H9 (cell line): ENCODE measurements at regions not wholly inside any gene's neighbourhood (a gene's known extent, or its start where the extent isn't known, plus 50 kb on each side); places are given as distances from the start of the nearest gene placed in this dataset.

Source experiments
- DNase-seq: peaks from one replicate; pipeline ENCODE4 v3.0.0-alpha.2; 2017
- H2AFZ ChIP-seq: one replicate; pipeline ENCODE4 v1.6.1; 2013; ENCODE audit warnings: mild to moderate bottlenecking, low read length, control low read depth, moderate library complexity
- H2AK5ac ChIP-seq: 2 replicates; pipeline ENCODE4 v1.6.1; 2013; ENCODE audit warnings: low read length, control low read depth, mixed read lengths; ENCODE audit not compliant: insufficient read length
- H2BK120ac ChIP-seq: one replicate; pipeline ENCODE4 v1.6.1; 2013; ENCODE audit warnings: low read depth, mild to moderate bottlenecking, low read length, control low read depth, inconsistent platforms; ENCODE audit not compliant: poor library complexity, severe bottlenecking
- H2BK12ac ChIP-seq: 2 replicates; pipeline ENCODE4 v1.6.1; 2013; ENCODE audit warnings: low read length, control low read depth, mixed read lengths, low read depth; ENCODE audit not compliant: insufficient read length
- H2BK15ac ChIP-seq: 2 replicates; pipeline ENCODE4 v1.6.1; 2013; ENCODE audit warnings: low read depth, low read length, control low read depth
- H2BK20ac ChIP-seq: one replicate; pipeline ENCODE4 v1.6.1; 2013; ENCODE audit warnings: low read depth, mild to moderate bottlenecking, low read length, control low read depth, inconsistent platforms; ENCODE audit not compliant: poor library complexity, severe bottlenecking
- H2BK5ac ChIP-seq: 2 replicates; pipeline ENCODE4 v1.6.1; 2013; ENCODE audit warnings: low read length, control low read depth, mixed read lengths; ENCODE audit not compliant: insufficient read length
- H3K14ac ChIP-seq: 2 replicates; pipeline ENCODE4 v1.6.1; 2013; ENCODE audit warnings: low read length, control low read depth; ENCODE audit not compliant: insufficient read depth
- H3K18ac ChIP-seq: 2 replicates; pipeline ENCODE4 v1.6.1; 2013; ENCODE audit warnings: low read depth, mild to moderate bottlenecking, mixed read lengths, low read length, control low read depth; ENCODE audit not compliant: insufficient read length
- H3K23ac ChIP-seq: 2 replicates; pipeline ENCODE4 v1.6.1; 2013; ENCODE audit warnings: low read length, control low read depth, mixed read lengths, low read depth; ENCODE audit not compliant: insufficient read length
- H3K23me2 ChIP-seq: 2 replicates; pipeline ENCODE4 v1.6.1; 2013; ENCODE audit warnings: low read depth, mild to moderate bottlenecking, mixed read lengths, low read length, control low read depth; ENCODE audit not compliant: insufficient read length, poor library complexity, severe bottlenecking
- H3K27ac ChIP-seq: 2 replicates; pipeline ENCODE4 v1.5.1; 2013; ENCODE audit warnings: low read length, control low read depth, mixed read lengths, low read depth; ENCODE audit not compliant: insufficient read length
- H3K27me3 ChIP-seq: 2 replicates; pipeline ENCODE4 v1.6.1; 2013; ENCODE audit warnings: low read length, control low read depth, inconsistent platforms; ENCODE audit not compliant: insufficient read depth
- H3K4ac ChIP-seq: 2 replicates; pipeline ENCODE4 v1.6.1; 2013; ENCODE audit warnings: low read depth, mild to moderate bottlenecking, control low read depth, inconsistent platforms, low read length, moderate library complexity
- H3K4me1 ChIP-seq: 2 replicates; pipeline ENCODE4 v1.6.1; 2013; ENCODE audit warnings: low read length, control low read depth, inconsistent platforms; ENCODE audit not compliant: insufficient read depth
- H3K4me2 ChIP-seq: 2 replicates; pipeline ENCODE4 v1.6.1; 2013; ENCODE audit warnings: low read length, control low read depth, mixed read lengths; ENCODE audit not compliant: insufficient read length, insufficient read depth
- H3K56ac ChIP-seq: 2 replicates; pipeline ENCODE4 v1.6.1; 2013; ENCODE audit warnings: low read depth, mild to moderate bottlenecking, mixed read lengths, low read length, control low read depth; ENCODE audit not compliant: insufficient read length
- H3K79me1 ChIP-seq: 2 replicates; pipeline ENCODE4 v1.6.1; 2013; ENCODE audit warnings: low read depth, mild to moderate bottlenecking, moderate library complexity, low read length, control low read depth, inconsistent platforms; ENCODE audit not compliant: insufficient read depth, poor library complexity, severe bottlenecking
- H3K79me2 ChIP-seq: 2 replicates; pipeline ENCODE4 v1.6.1; 2013; ENCODE audit warnings: low read length, control low read depth, inconsistent platforms; ENCODE audit not compliant: insufficient read depth
- H3K9ac ChIP-seq: 2 replicates; pipeline ENCODE4 v1.6.1; 2013; ENCODE audit warnings: low read length, control low read depth, mixed read lengths; ENCODE audit not compliant: insufficient read length; ENCODE audit errors: extremely low read depth
- H3K9me3 ChIP-seq: one replicate; pipeline ENCODE4 v1.6.1; 2013; ENCODE audit warnings: low read depth, low read length, inconsistent platforms; ENCODE audit not compliant: control insufficient read depth
- H3T11ph ChIP-seq: one replicate; pipeline ENCODE4 v1.6.1; 2013; ENCODE audit warnings: mild to moderate bottlenecking, low read length, control low read depth, inconsistent platforms
- H4K20me1 ChIP-seq: one replicate; pipeline ENCODE4 v1.6.1; 2013; ENCODE audit not compliant: control insufficient read depth, insufficient read length, insufficient read depth
- H4K5ac ChIP-seq: 2 replicates; pipeline ENCODE4 v1.6.1; 2013; ENCODE audit warnings: low read depth, mild to moderate bottlenecking, mixed read lengths, low read length, control low read depth; ENCODE audit not compliant: insufficient read length
- H4K8ac ChIP-seq: replicated peaks from 2 replicates; pipeline ENCODE4 v1.6.1; 2013; ENCODE audit warnings: low read length, control low read depth, mixed read lengths, low read depth; ENCODE audit not compliant: insufficient read length
- H4K91ac ChIP-seq: 2 replicates; pipeline ENCODE4 v1.6.1; 2013; ENCODE audit warnings: low read depth, mild to moderate bottlenecking, moderate library complexity, mixed read lengths, low read length, control low read depth; ENCODE audit not compliant: insufficient read length
- H3K27ac Mint-ChIP-seq, 3 experiments: 2 replicates in 2 of 3; 3 replicates in 1 of 3; pipeline ENCODE4 v1.8.0; 2020 to 2021; ENCODE audit warnings: mixed read lengths in 3 of 3, mild to moderate bottlenecking in 1 of 3, moderate library complexity in 1 of 3
- H3K27me3 Mint-ChIP-seq: 2 replicates; pipeline ENCODE4 v1.8.0; 2021; ENCODE audit warnings: low read depth, mild to moderate bottlenecking, moderate library complexity, mixed read lengths
- H3K36me3 Mint-ChIP-seq, 3 experiments: 2 replicates in 2 of 3; 3 replicates in 1 of 3; pipeline ENCODE4 v1.8.0; 2020 to 2021; ENCODE audit warnings: low read depth in 3 of 3, mixed read lengths in 3 of 3; ENCODE audit not compliant: insufficient read depth in 1 of 3
- H3K4me1 Mint-ChIP-seq, 2 experiments: 2 replicates each; pipeline ENCODE4 v1.8.0; 2020; ENCODE audit warnings: mixed read lengths in 2 of 2
- H3K4me3 Mint-ChIP-seq, 2 experiments: 2 replicates in 1 of 2; 3 replicates in 1 of 2; pipeline ENCODE4 v1.8.0; 2020 to 2021; ENCODE audit warnings: mild to moderate bottlenecking in 2 of 2, mixed read lengths in 2 of 2, moderate library complexity in 1 of 2
- H3K9me3 Mint-ChIP-seq, 2 experiments: 2 replicates in 1 of 2; 3 replicates in 1 of 2; pipeline ENCODE4 v1.8.0; 2020; ENCODE audit warnings: mild to moderate bottlenecking in 2 of 2, mixed read lengths in 2 of 2, moderate library complexity in 1 of 2
- WGBS: extraction: QIAGEN DNeasy Blood & Tissue Kit; methylation state at CpG from one replicate; pipeline ENCODE4 v1.1.7; 2013; ENCODE audit warnings: missing lambda C conversion rate, low lambda C conversion rate, mixed read lengths; ENCODE audit not compliant: insufficient read length; ENCODE audit errors: extremely low coverage; 5-methylcytosine and 5-hydroxymethylcytosine counted together
- TF ChIP-seq, protein P1 (sequence below): fragments of 200-600 bp; sonication (generic); conservative IDR thresholded peaks from 3 replicates; pipeline ENCODE4 v1.8.0; 2021; ENCODE audit warnings: antibody characterized with exemption, mild to moderate bottlenecking

- DNase-seq = no peak
Observed at GRCh38 chr5:20615888-20616563, 628.0 kb upstream of the CDH18 start.

More at GRCh38 chr5:20615888-20616563, 628.0 kb upstream of the CDH18 start:
- Histone ChIP-seq H2BK20ac (no peak overlapping the region), H3K23ac (no peak overlapping the region), H2BK15ac (no peak overlapping the region), H3K4me2 (no peak overlapping the region), H4K20me1 (no peaks in the 10 kb centered on the region), H3K56ac (no peak overlapping the region), H3K9me3 (no peaks in the 10 kb centered on the region), H2BK12ac (no peak overlapping the region), H4K5ac (no peak overlapping the region), H2BK5ac (no peak overlapping the region), H3K9ac (no peak overlapping the region), H2AK5ac (no peak overlapping the region), H3K23me2 (no peaks in the 10 kb centered on the region), H4K91ac (no peak overlapping the region), H3T11ph (no peak overlapping the region), H3K18ac (no peak overlapping the region), H3K79me2 (no peaks in the 10 kb centered on the region), H3K14ac (no peak overlapping the region), H3K79me1 (no peaks in the 10 kb centered on the region), H2BK120ac (no peak overlapping the region), H3K4ac (no peak overlapping the region), H2AFZ (no peak overlapping the region), H3K4me1 (no peaks in the 10 kb centered on the region), H3K27ac (no peak overlapping the region), H4K8ac (no peak overlapping the region), H3K27me3 (no peaks in the 10 kb centered on the region)
- Mint-ChIP-seq H3K9me3 (peaks cover 0 to 3% of the 10 kb centered on the region in 2 experiments; a peak in 1 of 5 replicates), H3K4me3 (no peak overlapping the region), H3K4me1 (peaks cover 4% of the 10 kb centered on the region in 2 experiments; a peak in 3 of 4 replicates), H3K36me3 (peaks cover 0 to 4% (median 0%) of the 10 kb centered on the region in 3 experiments; a peak in 3 of 7 replicates), H3K27ac (no peak overlapping the region), H3K27me3 (no peaks in the 10 kb centered on the region)
- no CpG with 5 or more reads among the region's 21 CpGs for WGBS
- TF ChIP-seq, protein P1, sequence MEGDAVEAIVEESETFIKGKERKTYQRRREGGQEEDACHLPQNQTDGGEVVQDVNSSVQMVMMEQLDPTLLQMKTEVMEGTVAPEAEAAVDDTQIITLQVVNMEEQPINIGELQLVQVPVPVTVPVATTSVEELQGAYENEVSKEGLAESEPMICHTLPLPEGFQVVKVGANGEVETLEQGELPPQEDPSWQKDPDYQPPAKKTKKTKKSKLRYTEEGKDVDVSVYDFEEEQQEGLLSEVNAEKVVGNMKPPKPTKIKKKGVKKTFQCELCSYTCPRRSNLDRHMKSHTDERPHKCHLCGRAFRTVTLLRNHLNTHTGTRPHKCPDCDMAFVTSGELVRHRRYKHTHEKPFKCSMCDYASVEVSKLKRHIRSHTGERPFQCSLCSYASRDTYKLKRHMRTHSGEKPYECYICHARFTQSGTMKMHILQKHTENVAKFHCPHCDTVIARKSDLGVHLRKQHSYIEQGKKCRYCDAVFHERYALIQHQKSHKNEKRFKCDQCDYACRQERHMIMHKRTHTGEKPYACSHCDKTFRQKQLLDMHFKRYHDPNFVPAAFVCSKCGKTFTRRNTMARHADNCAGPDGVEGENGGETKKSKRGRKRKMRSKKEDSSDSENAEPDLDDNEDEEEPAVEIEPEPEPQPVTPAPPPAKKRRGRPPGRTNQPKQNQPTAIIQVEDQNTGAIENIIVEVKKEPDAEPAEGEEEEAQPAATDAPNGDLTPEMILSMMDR = no peak
